GM18951 (cell line): ENCODE measurements at regions not wholly inside any gene's neighbourhood (a gene's known extent, or its start where the extent isn't known, plus 50 kb on each side); places are given as distances from the start of the nearest gene placed in this dataset.

Experiments used
- POLR2A ChIP-seq: IDR thresholded peaks from 4 replicates; pipeline ENCODE4 v1.6.1; 2011; ENCODE audit warnings: mild to moderate bottlenecking; ENCODE audit not compliant: insufficient read length, insufficient read depth; ENCODE audit errors: extremely low read depth
- in situ Hi-C: fragments of 300-500 bp; cut with MboI; formaldehyde crosslinking; loops from one replicate; pipeline ENCODE4 v1.12.0; 2022; ENCODE audit warnings: low sequenced_read_pairs, mixed read lengths, inconsistent platforms; ENCODE audit not compliant: unreplicated experiment

- no peak for TF ChIP-seq POLR2A
- in situ Hi-C loops, result no loop called here
These were observed 247.1 kb upstream of the SGCG start for GRCh38 chr13:22933571-22934181.

- in situ Hi-C loops, result no loop called here
- no peak for TF ChIP-seq POLR2A
These were observed 245.8 kb upstream of the SGCG start for GRCh38 chr13:22934744-22935523.

DNA sequence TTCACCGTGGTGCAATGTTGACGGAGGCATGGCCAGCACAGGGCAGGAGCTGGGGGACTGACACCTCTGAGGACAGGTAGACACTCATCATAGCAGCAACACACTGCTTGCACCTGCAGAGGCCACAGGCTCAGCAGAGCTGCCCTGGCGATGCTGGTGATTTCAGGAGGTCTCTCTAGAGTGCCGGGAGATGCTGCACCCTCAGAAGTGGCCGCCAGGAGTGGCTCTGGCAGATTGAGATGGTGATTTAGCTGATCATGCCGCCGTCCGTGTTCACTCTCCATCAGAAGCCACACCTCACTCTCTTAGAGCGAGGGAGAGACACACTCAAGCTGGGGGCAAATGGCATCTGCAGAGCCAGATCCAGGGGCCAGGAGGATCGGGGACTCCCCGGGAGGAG, 244.6 kb upstream of the SGCG start:
- in situ Hi-C loops, result no loop called here

DNA sequence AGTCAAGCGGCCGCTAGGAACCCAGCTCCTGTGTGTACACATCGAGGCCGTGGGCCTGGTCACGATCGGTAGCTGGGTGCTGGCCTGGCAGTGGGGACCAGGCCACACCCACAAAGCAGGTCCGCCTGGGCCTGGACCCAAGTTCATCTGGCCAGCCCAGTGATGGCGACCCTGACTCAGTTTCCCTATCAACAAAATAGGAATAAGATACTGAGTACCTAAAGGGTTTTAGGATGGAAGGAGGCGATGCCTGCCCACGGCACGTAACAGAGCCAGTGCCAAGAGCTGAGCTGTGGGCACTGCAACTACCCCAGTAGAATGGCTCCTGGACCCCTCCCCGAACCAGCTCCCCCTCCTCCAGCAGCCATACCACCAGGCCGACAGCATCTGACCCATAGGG, 243.5 kb upstream of the SGCG start:
- TF ChIP-seq POLR2A, result no peak
- in situ Hi-C loops, result no loop called here

More for the DNA sequence above, 244.6 kb upstream of the SGCG start:
- no peak for TF ChIP-seq POLR2A

GRCh38 chr13:22937953-22938352, 242.8 kb upstream of the SGCG start:
- no peak for TF ChIP-seq POLR2A
- in situ Hi-C loops, result no loop called here

- in situ Hi-C loops, result no loop called here
- TF ChIP-seq POLR2A, result no peak
These were observed 242.2 kb upstream of the SGCG start for GRCh38 chr13:22938576-22938975.

- in situ Hi-C loops, result no loop called here
- no peak for TF ChIP-seq POLR2A
These were observed 241.6 kb upstream of the SGCG start for GRCh38 chr13:22939157-22939556.

DNA sequence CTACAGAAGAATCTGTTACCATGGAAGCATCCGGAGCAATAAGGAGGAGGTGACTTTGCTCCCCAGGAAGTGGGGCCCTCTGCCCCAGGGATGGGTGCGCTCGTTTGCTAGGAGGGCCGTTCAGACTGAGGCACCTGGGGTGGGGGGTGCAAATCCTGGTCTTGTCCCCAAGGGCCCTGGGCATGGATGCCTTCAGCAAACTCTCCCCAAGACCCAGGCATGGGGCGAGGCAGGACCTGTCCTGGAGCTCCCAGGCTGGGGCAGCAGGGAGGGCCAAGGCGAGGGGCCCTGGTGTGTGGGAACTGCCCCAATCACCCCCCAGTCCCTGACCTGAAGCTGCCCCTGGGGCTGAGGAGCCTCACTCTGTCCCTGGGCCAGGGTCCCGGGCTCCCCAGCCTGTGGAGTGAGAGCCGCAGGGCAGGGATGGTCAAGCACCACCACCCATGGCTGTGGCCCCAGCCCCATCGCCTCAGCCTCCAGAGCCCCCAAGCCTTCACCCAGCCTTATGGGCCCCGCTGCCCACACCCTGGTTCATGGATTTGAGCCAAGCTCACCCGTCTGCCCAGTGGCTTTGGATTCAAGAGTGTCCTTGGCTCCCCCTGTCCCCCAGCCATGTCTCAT, 240.6 kb upstream of the SGCG start:
- TF ChIP-seq POLR2A, result no peak
- in situ Hi-C loops, result loop anchor here (5.0 kb wide), 1 partner anchor 1427 kb away; no protein-coding TSS in a partner anchor

DNA sequence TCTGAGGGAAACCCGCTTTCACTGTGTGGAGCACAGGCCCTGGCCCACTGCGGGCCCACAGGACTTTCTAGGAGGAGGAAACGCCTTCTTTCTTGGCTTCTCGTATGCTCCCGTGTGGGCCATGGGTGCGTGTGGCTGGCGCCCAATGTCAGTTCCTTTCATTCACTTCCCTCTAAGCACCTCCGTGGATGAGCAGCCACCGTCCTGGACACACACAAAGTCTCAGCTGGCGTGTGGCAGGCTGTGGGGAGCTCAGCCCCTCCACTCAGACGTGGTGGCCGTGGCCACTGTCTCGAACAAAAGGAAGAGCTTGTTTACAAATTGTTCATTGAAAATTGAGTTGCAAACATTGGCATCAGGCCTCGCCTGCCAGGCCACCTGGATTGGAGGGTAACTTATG, 240.0 kb upstream of the SGCG start:
- in situ Hi-C loops, result loop anchor here (5.0 kb wide), 1 partner anchor 1427 kb away; no protein-coding TSS in a partner anchor
- TF ChIP-seq POLR2A, result no peak

DNA sequence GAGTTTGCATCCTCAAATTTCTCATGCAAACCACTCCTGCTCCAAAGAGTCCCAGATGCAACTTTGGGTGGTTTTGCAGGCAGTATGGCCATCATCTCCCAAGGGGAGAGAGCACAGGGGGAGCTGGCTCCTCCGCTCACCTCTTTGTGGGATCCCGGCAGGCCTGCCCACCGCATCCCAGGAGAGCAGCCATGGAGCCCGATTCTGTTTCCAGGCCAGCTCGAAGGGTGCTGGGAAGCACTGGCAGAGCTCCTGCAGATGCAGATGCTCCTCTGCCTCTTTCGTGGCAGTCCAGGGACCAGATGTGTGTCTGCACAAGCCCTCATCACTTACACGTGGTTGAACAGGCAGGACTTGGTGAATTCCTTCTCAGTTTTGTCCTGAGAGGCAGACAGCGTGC, 239.3 kb upstream of the SGCG start:
- in situ Hi-C loops, result loop anchor here (5.0 kb wide), 1 partner anchor 1426 kb away; no protein-coding TSS in a partner anchor

DNA sequence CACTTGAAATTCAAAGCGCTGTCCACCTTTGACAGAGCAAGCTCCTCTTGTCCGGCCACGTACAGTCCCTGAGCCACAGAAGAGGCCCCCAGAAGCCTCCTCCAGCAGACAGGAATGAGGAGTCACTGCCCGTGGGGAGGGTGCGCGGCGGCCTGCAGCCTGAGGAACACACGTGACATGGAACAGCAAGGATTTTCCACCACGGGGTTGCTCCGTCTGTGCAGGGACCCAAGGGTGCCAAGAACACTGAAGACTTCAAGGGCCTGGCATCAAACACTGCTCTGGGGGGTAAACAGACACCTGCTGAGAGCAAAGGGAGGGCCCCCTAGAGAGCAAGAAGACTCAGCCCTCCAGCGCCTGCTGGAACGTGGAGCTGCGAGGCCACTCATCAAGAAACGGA, 237.9 kb upstream of the SGCG start:
- in situ Hi-C loops, result loop anchor here (5.0 kb wide), 1 partner anchor 1424 kb away; no protein-coding TSS in a partner anchor

- in situ Hi-C loops, result loop anchor here (5.0 kb wide), 1 partner anchor 1423 kb away; no protein-coding TSS in a partner anchor
- TF ChIP-seq POLR2A, result no peak
These were observed 236.4 kb upstream of the SGCG start for GRCh38 chr13:22944378-22944777.

DNA sequence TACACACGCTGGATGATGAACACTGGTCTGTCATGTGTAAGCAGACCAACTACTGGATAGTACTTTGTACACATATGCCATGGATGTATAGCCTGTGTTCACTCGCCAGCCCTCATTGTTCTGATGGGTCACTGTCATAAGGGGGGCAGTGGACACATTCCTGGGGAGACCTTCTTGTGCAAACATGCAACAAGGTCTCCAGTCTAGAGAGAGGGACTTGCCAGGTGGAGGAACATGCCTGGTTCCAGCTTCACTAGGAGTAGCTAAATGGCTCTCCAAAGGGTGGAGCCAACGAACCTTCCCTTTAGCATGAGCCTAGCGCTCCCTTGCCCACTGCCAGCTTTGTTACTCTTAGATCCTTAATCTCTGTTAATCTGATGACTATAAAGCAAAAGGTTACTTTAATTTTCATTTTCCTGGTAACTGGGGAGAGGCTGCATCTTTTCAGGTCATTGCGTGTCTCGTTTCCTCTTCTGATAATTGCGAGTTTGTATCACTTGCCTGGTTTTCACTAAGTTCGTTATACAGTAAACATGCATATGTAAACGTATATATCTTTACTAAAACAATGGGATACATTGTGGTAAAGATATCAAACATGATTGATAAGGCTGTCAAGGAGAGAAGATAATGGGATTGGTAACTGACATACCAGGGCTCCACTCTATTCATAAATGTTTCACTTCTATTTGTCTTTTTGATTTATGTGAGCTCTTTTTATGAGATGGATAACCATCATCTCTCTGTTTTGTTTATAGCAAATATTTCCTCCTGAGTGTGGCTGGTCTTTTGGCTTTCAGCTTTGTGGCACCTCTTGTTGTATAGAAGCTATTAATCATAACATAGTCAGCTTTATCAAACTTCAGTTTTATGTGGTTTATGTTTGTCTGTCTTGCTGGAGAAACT, 235.2 kb upstream of the SGCG start:
- in situ Hi-C loops, result no loop called here
- no peak for TF ChIP-seq POLR2A
